GM12875 (cell line): ENCODE measurements at regions not wholly inside any gene's neighbourhood (a gene's known extent, or its start where the extent isn't known, plus 50 kb on each side); places are given as distances from the start of the nearest gene placed in this dataset.
"Not testable (repeated sequence)": the region's sequence is repeated elsewhere in the genome, so short reads cannot be mapped to it uniquely, and the experiment has no call there.

ENCODE experiments used
- H3K4me3 ChIP-seq: one replicate; pipeline ENCODE4 v1.5.1; 2011; ENCODE audit warnings: low read depth, low read length, control low read depth
- TF ChIP-seq, protein P1 (sequence below): IDR thresholded peaks from 2 replicates; pipeline ENCODE4 v1.5.1; 2011; ENCODE audit warnings: low read depth, mild to moderate bottlenecking, control low read depth, inconsistent platforms, low read length, moderate library complexity, borderline replicate concordance; ENCODE audit not compliant: insufficient read depth

DNA sequence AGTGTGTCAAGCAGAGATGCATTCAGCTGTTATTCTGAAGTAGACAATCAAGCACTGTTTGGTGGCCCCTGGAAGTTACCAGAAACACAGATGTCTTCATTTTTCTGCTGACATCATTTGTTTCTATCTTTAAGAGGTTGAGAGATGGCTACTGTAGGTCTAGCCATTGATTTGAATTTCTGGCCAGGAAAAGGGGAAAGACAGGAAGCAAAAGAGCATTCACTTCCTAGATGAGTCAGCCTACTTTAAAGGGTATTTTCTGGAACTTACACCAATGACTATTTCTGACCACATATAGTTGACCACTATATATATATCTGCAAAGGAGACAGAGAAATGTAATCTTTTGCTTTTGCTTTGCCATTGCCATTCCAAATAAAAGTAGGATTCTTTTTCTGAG is 900.1 kb upstream of the SOX11 start:
- no peak overlapping the region for H3K4me3 ChIP-seq
- TF ChIP-seq, protein P1, sequence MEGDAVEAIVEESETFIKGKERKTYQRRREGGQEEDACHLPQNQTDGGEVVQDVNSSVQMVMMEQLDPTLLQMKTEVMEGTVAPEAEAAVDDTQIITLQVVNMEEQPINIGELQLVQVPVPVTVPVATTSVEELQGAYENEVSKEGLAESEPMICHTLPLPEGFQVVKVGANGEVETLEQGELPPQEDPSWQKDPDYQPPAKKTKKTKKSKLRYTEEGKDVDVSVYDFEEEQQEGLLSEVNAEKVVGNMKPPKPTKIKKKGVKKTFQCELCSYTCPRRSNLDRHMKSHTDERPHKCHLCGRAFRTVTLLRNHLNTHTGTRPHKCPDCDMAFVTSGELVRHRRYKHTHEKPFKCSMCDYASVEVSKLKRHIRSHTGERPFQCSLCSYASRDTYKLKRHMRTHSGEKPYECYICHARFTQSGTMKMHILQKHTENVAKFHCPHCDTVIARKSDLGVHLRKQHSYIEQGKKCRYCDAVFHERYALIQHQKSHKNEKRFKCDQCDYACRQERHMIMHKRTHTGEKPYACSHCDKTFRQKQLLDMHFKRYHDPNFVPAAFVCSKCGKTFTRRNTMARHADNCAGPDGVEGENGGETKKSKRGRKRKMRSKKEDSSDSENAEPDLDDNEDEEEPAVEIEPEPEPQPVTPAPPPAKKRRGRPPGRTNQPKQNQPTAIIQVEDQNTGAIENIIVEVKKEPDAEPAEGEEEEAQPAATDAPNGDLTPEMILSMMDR = no peak

DNA sequence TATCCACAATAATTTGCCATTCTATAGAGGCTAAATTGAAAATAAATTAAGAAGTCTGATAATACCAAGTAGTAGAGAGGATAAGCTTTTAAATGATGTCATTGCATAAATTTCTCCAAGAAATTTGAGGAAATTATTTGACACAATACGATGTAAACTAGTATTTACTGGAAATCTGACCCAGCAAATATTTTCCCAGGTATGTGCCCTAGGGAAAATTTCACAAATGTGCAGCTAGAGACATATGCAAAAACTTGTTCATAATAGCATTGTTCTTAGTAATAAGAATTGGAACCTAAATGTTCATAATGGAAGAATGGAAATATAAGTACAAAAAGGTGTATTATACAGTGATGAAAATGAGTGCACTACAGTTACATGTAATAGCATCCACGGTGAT is 888.8 kb upstream of the SOX11 start:
- no peak overlapping the region for H3K4me3 ChIP-seq
- TF ChIP-seq, protein P1 = no peak

DNA sequence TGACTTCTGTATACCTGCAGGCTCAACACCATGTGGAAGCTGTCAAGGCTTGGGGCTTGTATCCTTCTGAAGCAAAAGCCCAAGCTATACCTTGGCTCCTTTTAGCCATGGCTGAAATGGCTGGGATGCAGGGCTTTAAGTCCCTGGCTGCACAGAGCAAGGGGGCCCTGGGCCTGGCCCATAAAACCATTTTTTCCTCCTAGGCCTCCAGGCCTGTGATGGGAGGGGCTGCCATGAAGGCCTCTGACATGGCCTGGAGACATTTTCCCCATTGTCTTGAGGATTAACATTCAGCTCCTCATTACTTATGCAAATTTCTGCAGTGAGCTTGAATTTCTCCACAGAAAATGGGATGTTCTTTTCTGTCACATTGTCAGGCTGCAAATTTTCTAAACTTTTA is 878.0 kb upstream of the SOX11 start:
- H3K4me3 ChIP-seq = not testable (repeated sequence)

DNA sequence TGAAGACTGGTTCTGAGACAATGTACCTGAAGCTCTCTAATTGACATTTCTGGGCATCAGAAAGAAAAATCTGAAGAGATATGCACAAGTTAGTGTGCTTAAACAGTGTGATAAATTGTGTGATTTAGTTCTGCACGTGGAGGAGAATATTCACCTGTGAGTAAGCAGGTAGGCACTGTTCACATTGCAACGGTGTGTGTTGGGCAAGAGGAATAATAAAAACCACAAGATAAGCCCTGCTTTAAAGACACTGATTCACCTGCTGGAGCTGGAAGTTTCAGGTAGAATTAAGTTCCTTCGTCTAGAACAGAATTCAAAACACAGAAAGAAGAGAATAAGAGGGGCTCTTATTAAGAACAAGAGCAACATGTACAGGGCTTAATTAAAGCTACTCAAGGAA is 864.3 kb upstream of the SOX11 start:
- no peak overlapping the region for H3K4me3 ChIP-seq
- TF ChIP-seq, protein P1 = no peak

DNA sequence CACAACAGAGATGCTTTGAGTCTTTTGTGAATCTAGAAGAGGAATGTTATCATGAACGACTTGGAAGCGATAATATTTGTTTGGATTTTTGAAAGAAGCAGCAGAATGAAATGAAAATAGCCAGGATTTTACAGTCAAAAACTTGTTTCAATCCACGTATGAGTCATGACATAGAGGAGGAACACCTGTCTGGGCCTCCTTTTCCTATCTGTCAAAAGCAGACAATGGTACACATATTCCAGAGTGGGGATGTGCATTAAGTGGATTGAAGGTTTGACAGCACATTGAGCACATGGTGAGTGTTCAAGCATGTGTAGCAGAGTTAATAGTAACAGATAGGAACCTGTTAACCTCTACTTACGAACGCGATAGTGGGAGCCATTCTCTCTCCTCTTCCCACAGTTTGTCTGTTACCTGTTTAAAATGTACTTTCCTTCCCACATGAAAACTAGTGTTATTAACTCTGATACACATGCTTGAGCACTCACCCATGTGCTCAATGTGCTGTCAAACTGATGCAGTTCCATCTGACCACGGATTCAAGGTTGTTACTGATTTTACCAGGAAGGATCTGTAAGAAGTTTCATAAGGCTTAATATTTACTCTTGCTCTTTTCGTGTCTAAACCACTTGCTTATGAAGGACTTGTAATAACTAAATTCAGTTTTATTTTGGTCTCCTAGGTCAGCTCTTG is 863.4 kb upstream of the SOX11 start:
- TF ChIP-seq, protein P1 = no peak
- H3K4me3 ChIP-seq = no peak overlapping the region

DNA sequence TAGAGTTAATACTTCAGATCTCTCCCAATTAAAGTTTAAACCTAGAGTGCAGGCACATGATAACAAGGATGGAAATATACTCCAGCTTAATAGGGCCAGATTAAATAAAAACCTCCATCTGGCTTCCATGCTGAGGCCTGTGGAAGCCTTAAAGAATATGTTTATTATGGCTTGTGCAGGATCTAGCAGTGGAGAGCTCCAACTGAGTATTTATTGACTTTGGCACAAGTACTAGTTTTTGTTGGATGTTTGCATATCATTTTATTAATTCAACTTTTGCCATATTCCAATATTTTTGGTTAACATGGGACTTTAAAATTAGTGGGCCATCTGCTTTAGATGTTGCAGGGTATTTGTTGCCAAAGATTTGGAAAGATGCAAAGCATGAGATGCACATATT is 860.4 kb upstream of the SOX11 start:
- H3K4me3 ChIP-seq = no peak overlapping the region
- TF ChIP-seq, protein P1 = no peak

DNA sequence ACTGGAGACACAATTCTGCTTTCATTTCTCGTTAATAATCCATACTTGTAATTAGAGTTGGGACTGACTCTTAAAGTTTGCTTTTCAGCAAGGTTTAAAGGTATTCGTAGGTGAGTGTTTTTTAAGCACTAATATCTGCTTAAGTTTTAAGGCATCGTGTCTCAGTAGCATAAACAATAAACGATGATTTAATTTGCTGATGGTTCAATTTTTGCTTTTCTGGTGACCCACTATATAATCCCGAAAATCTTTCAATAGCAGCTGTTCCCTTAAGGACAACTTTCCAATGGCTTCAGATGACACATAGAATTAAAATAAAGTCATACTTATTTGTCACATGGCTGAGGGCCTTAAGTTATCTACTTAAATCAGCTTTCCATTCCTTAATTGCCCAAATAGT is 859.5 kb upstream of the SOX11 start:
- TF ChIP-seq, protein P1 = no peak

More for the DNA sequence above, 859.5 kb upstream of the SOX11 start:
- no peak overlapping the region for H3K4me3 ChIP-seq
